ENCODE measurements at regions not wholly inside any gene's neighbourhood (a gene's known extent, or its start where the extent isn't known, plus 50 kb on each side); places are given as distances from the start of the nearest gene placed in this dataset.

GRCh38 chr13:84239032-84239431 is 356.8 kb upstream of the SLITRK1 start:
- TF ChIP-seq, protein P1, sequence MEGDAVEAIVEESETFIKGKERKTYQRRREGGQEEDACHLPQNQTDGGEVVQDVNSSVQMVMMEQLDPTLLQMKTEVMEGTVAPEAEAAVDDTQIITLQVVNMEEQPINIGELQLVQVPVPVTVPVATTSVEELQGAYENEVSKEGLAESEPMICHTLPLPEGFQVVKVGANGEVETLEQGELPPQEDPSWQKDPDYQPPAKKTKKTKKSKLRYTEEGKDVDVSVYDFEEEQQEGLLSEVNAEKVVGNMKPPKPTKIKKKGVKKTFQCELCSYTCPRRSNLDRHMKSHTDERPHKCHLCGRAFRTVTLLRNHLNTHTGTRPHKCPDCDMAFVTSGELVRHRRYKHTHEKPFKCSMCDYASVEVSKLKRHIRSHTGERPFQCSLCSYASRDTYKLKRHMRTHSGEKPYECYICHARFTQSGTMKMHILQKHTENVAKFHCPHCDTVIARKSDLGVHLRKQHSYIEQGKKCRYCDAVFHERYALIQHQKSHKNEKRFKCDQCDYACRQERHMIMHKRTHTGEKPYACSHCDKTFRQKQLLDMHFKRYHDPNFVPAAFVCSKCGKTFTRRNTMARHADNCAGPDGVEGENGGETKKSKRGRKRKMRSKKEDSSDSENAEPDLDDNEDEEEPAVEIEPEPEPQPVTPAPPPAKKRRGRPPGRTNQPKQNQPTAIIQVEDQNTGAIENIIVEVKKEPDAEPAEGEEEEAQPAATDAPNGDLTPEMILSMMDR (conservative IDR thresholded peaks at IDR 0.05; ENCODE audit: low read length) = no peak
- no peak for TF ChIP-seq EZH2phosphoT487 (IDR thresholded peaks at IDR 0.05; ENCODE audit: borderline replicate concordance, low read depth, low read length)
